Nephron progenitor cell (in vitro differentiated cells): ENCODE measurements at regions not wholly inside any gene's neighbourhood (a gene's known extent, or its start where the extent isn't known, plus 50 kb on each side); places are given as distances from the start of the nearest gene placed in this dataset.
A peak's percentile ranks its signal among the peaks of the same experiment; 100 is the strongest.
"Not testable (repeated sequence)": the region's sequence is repeated elsewhere in the genome, so short reads cannot be mapped to it uniquely, and the experiment has no call there.

Experiments used
- DNase-seq: peaks from one replicate; pipeline ENCODE4 v3.0.0; 2021
- H3K27ac Mint-ChIP-seq: 2 replicates; pipeline ENCODE4 v1.8.0; 2021; ENCODE audit warnings: mild to moderate bottlenecking, moderate library complexity, mixed read lengths
- H3K27me3 Mint-ChIP-seq: 2 replicates; pipeline ENCODE4 v1.8.0; 2021; ENCODE audit warnings: mild to moderate bottlenecking, low read depth, mixed read lengths; ENCODE audit not compliant: poor library complexity
- H3K36me3 Mint-ChIP-seq: 2 replicates; pipeline ENCODE4 v1.8.0; 2021; ENCODE audit warnings: low read depth, mixed read lengths
- H3K4me1 Mint-ChIP-seq: 2 replicates; pipeline ENCODE4 v1.8.0; 2021; ENCODE audit warnings: mixed read lengths
- H3K4me3 Mint-ChIP-seq: 2 replicates; pipeline ENCODE4 v1.8.0; 2021; ENCODE audit warnings: mild to moderate bottlenecking, moderate library complexity, mixed read lengths
- H3K9me3 Mint-ChIP-seq: 2 replicates; pipeline ENCODE4 v1.8.0; 2021; ENCODE audit warnings: mild to moderate bottlenecking, moderate library complexity, mixed read lengths
- TF ChIP-seq, protein P1 (sequence below): fragments of 200-600 bp; sonication (generic); IDR thresholded peaks from 2 replicates; pipeline ENCODE4 v1.5.0; 2021; ENCODE audit warnings: antibody characterized with exemption

GRCh38 chr7:142516038-142516501 is 233.2 kb upstream of the PRSS1 start:
- Mint-ChIP-seq H3K27ac (no peak overlapping the region), H3K4me1 (peaks cover 18% of the 10 kb centered on the region), H3K36me3 (no peaks in the 10 kb centered on the region), H3K4me3 (no peak overlapping the region), H3K9me3 (no peaks in the 10 kb centered on the region), H3K27me3 (peaks cover 6% of the 10 kb centered on the region)
- peak; percentile 30 for DNase-seq
- TF ChIP-seq, protein P1, sequence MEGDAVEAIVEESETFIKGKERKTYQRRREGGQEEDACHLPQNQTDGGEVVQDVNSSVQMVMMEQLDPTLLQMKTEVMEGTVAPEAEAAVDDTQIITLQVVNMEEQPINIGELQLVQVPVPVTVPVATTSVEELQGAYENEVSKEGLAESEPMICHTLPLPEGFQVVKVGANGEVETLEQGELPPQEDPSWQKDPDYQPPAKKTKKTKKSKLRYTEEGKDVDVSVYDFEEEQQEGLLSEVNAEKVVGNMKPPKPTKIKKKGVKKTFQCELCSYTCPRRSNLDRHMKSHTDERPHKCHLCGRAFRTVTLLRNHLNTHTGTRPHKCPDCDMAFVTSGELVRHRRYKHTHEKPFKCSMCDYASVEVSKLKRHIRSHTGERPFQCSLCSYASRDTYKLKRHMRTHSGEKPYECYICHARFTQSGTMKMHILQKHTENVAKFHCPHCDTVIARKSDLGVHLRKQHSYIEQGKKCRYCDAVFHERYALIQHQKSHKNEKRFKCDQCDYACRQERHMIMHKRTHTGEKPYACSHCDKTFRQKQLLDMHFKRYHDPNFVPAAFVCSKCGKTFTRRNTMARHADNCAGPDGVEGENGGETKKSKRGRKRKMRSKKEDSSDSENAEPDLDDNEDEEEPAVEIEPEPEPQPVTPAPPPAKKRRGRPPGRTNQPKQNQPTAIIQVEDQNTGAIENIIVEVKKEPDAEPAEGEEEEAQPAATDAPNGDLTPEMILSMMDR: peak; percentile 84

GRCh38 chr7:142514716-142515115 is 234.6 kb upstream of the PRSS1 start:
- peaks cover 31% of the 10 kb centered on the region for H3K4me1 Mint-ChIP-seq
- DNase-seq: not testable (repeated sequence)

GRCh38 chr7:142513178-142513955 is 235.9 kb upstream of the PRSS1 start:
- DNase-seq: no peak
- peaks cover 15% of the 10 kb centered on the region for H3K27me3 Mint-ChIP-seq
- no peak overlapping the region for H3K27ac Mint-ChIP-seq
- peaks cover 28% of the 10 kb centered on the region for H3K4me1 Mint-ChIP-seq
- no peak overlapping the region for H3K4me3 Mint-ChIP-seq
- no peaks in the 10 kb centered on the region for H3K9me3 Mint-ChIP-seq
- H3K36me3 Mint-ChIP-seq: no peaks in the 10 kb centered on the region
- TF ChIP-seq, protein P1: no peak

More at GRCh38 chr7:142514716-142515115, 234.6 kb upstream of the PRSS1 start:
- H3K27ac Mint-ChIP-seq, H3K4me3 Mint-ChIP-seq, H3K9me3 Mint-ChIP-seq, H3K36me3 Mint-ChIP-seq: not testable (repeated sequence)
- peaks cover 12% of the 10 kb centered on the region for H3K27me3 Mint-ChIP-seq

DNA sequence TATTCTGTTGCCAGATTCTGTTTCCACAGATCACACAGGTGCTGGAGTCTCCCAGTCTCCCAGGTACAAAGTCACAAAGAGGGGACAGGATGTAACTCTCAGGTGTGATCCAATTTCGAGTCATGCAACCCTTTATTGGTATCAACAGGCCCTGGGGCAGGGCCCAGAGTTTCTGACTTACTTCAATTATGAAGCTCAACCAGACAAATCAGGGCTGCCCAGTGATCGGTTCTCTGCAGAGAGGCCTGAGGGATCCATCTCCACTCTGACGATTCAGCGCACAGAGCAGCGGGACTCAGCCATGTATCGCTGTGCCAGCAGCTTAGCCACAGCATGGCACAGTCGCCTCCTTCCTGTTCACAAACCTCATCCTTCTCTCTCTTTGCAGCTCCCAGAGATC is 237.5 kb upstream of the PRSS1 start:
- H3K4me3 Mint-ChIP-seq: no peak overlapping the region
- TF ChIP-seq, protein P1: no peak
- no peak for DNase-seq
- H3K9me3 Mint-ChIP-seq: no peaks in the 10 kb centered on the region
- peaks cover 19% of the 10 kb centered on the region for H3K27me3 Mint-ChIP-seq
- no peak overlapping the region for H3K27ac Mint-ChIP-seq
- peaks cover 40% of the 10 kb centered on the region for H3K4me1 Mint-ChIP-seq
- no peaks in the 10 kb centered on the region for H3K36me3 Mint-ChIP-seq

GRCh38 chr7:142511374-142511773 is 237.9 kb upstream of the PRSS1 start:
- no peak for DNase-seq
- Mint-ChIP-seq H3K27ac (no peak overlapping the region), H3K36me3 (no peaks in the 10 kb centered on the region), H3K4me3 (no peak overlapping the region), H3K27me3 (peaks cover 22% of the 10 kb centered on the region), H3K4me1 (peaks cover 44% of the 10 kb centered on the region), H3K9me3 (no peaks in the 10 kb centered on the region)
- TF ChIP-seq, protein P1: no peak

- not testable (repeated sequence) for H3K4me3 Mint-ChIP-seq, DNase-seq, H3K36me3 Mint-ChIP-seq, H3K27ac Mint-ChIP-seq, H3K9me3 Mint-ChIP-seq
- H3K4me1 Mint-ChIP-seq: peaks cover 55% of the 10 kb centered on the region
- peaks cover 22% of the 10 kb centered on the region for H3K27me3 Mint-ChIP-seq
Measured at GRCh38 chr7:142509235-142509634, 240.0 kb upstream of the PRSS1 start.

DNA sequence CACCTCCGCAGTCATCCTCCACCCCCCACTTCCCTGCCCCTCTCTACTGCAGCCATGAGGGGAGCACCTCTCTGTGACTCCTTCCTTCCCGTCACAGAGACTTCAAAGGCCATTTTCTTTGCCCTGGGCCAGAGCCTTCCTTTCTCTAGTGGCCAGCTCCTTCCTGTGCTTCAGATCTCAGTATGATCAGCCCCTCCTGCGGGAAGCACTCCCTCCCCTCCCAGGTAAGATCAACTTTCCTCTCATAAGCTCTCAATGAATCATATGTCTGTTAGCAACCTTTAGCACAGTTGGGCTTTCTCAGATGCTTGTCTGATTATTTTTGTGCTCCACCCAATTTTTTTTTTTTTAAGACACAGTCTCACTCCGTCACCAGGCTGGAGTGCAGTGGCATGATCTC is 241.0 kb upstream of the PRSS1 start:
- H3K4me1 Mint-ChIP-seq: peaks cover 56% of the 10 kb centered on the region
- H3K9me3 Mint-ChIP-seq: no peaks in the 10 kb centered on the region
- H3K36me3 Mint-ChIP-seq: no peaks in the 10 kb centered on the region
- no peak for DNase-seq
- no peak overlapping the region for H3K27ac Mint-ChIP-seq
- peaks cover 22% of the 10 kb centered on the region for H3K27me3 Mint-ChIP-seq
- no peak overlapping the region for H3K4me3 Mint-ChIP-seq
- TF ChIP-seq, protein P1: no peak
